HEK293 (cell line): ENCODE measurements at regions not wholly inside any gene's neighbourhood (a gene's known extent, or its start where the extent isn't known, plus 50 kb on each side); places are given as distances from the start of the nearest gene placed in this dataset.
A peak's percentile ranks its signal among the peaks of the same experiment; 100 is the strongest.

Experiments
- CTCF ChIA-PET: fragments of 350-600 bp; formaldehyde crosslinking; extraction: SDS; loops from one replicate; lab custom pipeline; 2021; ENCODE audit warnings: antibody characterized with exemption; lab: Yijun Ruan, JAX
- POLR2A ChIA-PET: fragments of 300-600 bp; formaldehyde crosslinking; extraction: SDS; loops from one replicate; lab custom pipeline; 2020; ENCODE audit warnings: antibody characterized with exemption, inconsistent platforms; lab: Yijun Ruan, JAX
- H3K27ac ChIP-seq: fragments of 200-500 bp; sonication (Bioruptor generic); 2 replicates; pipeline ENCODE4 v1.5.1; 2014; ENCODE audit warnings: low read depth, low read length, control low read depth, inconsistent platforms; ENCODE audit errors: extremely low read depth
- H3K36me3 ChIP-seq, 2 experiments: fragments of 200-500 bp in 1 of 2; sonication (Bioruptor generic) in 1 of 2; 1 replicate in 1 of 2; 2 replicates in 1 of 2; pipeline ENCODE4 v1.5.1; 2014 to 2017; ENCODE audit warnings: inconsistent platforms in 2 of 2, low read length in 2 of 2; ENCODE audit not compliant: control insufficient read depth in 2 of 2, insufficient read depth in 1 of 2
- H3K4me1 ChIP-seq: fragments of 200-500 bp; sonication (Bioruptor generic); 2 replicates; pipeline ENCODE4 v1.5.1; 2014; ENCODE audit warnings: mild to moderate bottlenecking, low read length, inconsistent platforms; ENCODE audit not compliant: control insufficient read depth, insufficient read depth
- H3K4me3 ChIP-seq: 2 replicates; pipeline ENCODE4 v1.5.1; 2011; ENCODE audit warnings: low read depth, mild to moderate bottlenecking, control low read depth, low read length, moderate library complexity
- H3K9me3 ChIP-seq: fragments of 200-500 bp; sonication (Bioruptor generic); 2 replicates; pipeline ENCODE4 v1.5.1; 2014; ENCODE audit warnings: low read depth, low read length, inconsistent platforms; ENCODE audit not compliant: control insufficient read depth, insufficient read depth
- IKZF3 ChIP-seq: fragments of 450-650 bp; IDR thresholded peaks from 2 replicates; pipeline ENCODE4 v1.5.0; 2018; ENCODE audit warnings: missing biosample characterization, mild to moderate bottlenecking, missing genetic modification characterization, moderate library complexity
- PRDM1 ChIP-seq: fragments of 450-650 bp; formaldehyde crosslinking; IDR thresholded peaks from 2 replicates; pipeline ENCODE4; 2016; ENCODE audit warnings: missing biosample characterization, missing genetic modification characterization
- ZBTB20 ChIP-seq: fragments of 450-650 bp; formaldehyde crosslinking; IDR thresholded peaks from 2 replicates; pipeline ENCODE4 v1.5.1; 2016; ENCODE audit warnings: missing biosample characterization, missing genetic modification characterization
- ZBTB8A ChIP-seq: fragments of 450-650 bp; formaldehyde crosslinking; IDR thresholded peaks from 2 replicates; pipeline ENCODE4 v1.5.1; 2016; ENCODE audit warnings: missing biosample characterization, missing genetic modification characterization
- ZNF169 ChIP-seq: fragments of 450-650 bp; formaldehyde crosslinking; IDR thresholded peaks from 2 replicates; pipeline ENCODE4 v1.5.1; 2016; ENCODE audit warnings: missing biosample characterization, missing genetic modification characterization
- ZNF24 ChIP-seq: fragments of 450-650 bp; formaldehyde crosslinking; IDR thresholded peaks from 2 replicates; pipeline ENCODE4 v1.5.1; 2016; ENCODE audit warnings: missing biosample characterization, missing genetic modification characterization
- ZNF354C ChIP-seq: fragments of 450-650 bp; formaldehyde crosslinking; IDR thresholded peaks from 2 replicates; pipeline ENCODE4 v1.5.1; 2016; ENCODE audit warnings: missing biosample characterization, missing genetic modification characterization, low read depth, borderline replicate concordance
- ZNF510 ChIP-seq: fragments of 450-650 bp; formaldehyde crosslinking; IDR thresholded peaks from 2 replicates; pipeline ENCODE4 v1.5.1; 2018; ENCODE audit warnings: mild to moderate bottlenecking, missing genetic modification characterization, missing biosample characterization; ENCODE audit not compliant: insufficient replicate concordance
- ZNF561 ChIP-seq: fragments of 450-650 bp; IDR thresholded peaks from 2 replicates; pipeline ENCODE4 v1.5.1; 2018; ENCODE audit warnings: missing biosample characterization, missing genetic modification characterization, borderline replicate concordance
- ZNF571 ChIP-seq: fragments of 450-650 bp; formaldehyde crosslinking; IDR thresholded peaks from 2 replicates; pipeline ENCODE4 v1.5.0; 2017; ENCODE audit warnings: missing biosample characterization, missing genetic modification characterization
- ZNF670 ChIP-seq: fragments of 450-650 bp; formaldehyde crosslinking; IDR thresholded peaks from 2 replicates; pipeline ENCODE4 v1.5.1; 2016; ENCODE audit warnings: missing biosample characterization, missing genetic modification characterization, low read depth
- ZNF677 ChIP-seq: fragments of 450-650 bp; IDR thresholded peaks from 2 replicates; pipeline ENCODE4 v1.5.0; 2018; ENCODE audit warnings: missing biosample characterization, mild to moderate bottlenecking, missing genetic modification characterization, moderate library complexity
- ZNF747 ChIP-seq: fragments of 450-650 bp; formaldehyde crosslinking; IDR thresholded peaks from 2 replicates; pipeline ENCODE4 v1.5.1; 2016; ENCODE audit warnings: missing biosample characterization, missing genetic modification characterization
- ZNF792 ChIP-seq: fragments of 450-650 bp; formaldehyde crosslinking; IDR thresholded peaks from 2 replicates; pipeline ENCODE4 v1.5.1; 2016; ENCODE audit warnings: missing biosample characterization, missing genetic modification characterization
- ZSCAN16 ChIP-seq: fragments of 450-650 bp; formaldehyde crosslinking; IDR thresholded peaks from 2 replicates; pipeline ENCODE4 v1.5.1; 2016; ENCODE audit warnings: missing biosample characterization, missing genetic modification characterization
- TF ChIP-seq, protein P1 (sequence below): fragments of 450-650 bp; formaldehyde crosslinking; IDR thresholded peaks from 2 replicates; pipeline ENCODE4 v1.5.1; 2016; ENCODE audit warnings: missing biosample characterization, missing genetic modification characterization, borderline replicate concordance
- TF ChIP-seq, protein P2 (sequence below): fragments of 450-650 bp; formaldehyde crosslinking; IDR thresholded peaks from 2 replicates; pipeline ENCODE4 v1.5.1; 2016; ENCODE audit warnings: missing biosample characterization, missing genetic modification characterization
- TF ChIP-seq, protein P3 (sequence below): fragments of 450-650 bp; formaldehyde crosslinking; IDR thresholded peaks from 2 replicates; pipeline ENCODE4 v1.5.1; 2016; ENCODE audit warnings: missing biosample characterization, missing genetic modification characterization

- TF ChIP-seq, protein P1, sequence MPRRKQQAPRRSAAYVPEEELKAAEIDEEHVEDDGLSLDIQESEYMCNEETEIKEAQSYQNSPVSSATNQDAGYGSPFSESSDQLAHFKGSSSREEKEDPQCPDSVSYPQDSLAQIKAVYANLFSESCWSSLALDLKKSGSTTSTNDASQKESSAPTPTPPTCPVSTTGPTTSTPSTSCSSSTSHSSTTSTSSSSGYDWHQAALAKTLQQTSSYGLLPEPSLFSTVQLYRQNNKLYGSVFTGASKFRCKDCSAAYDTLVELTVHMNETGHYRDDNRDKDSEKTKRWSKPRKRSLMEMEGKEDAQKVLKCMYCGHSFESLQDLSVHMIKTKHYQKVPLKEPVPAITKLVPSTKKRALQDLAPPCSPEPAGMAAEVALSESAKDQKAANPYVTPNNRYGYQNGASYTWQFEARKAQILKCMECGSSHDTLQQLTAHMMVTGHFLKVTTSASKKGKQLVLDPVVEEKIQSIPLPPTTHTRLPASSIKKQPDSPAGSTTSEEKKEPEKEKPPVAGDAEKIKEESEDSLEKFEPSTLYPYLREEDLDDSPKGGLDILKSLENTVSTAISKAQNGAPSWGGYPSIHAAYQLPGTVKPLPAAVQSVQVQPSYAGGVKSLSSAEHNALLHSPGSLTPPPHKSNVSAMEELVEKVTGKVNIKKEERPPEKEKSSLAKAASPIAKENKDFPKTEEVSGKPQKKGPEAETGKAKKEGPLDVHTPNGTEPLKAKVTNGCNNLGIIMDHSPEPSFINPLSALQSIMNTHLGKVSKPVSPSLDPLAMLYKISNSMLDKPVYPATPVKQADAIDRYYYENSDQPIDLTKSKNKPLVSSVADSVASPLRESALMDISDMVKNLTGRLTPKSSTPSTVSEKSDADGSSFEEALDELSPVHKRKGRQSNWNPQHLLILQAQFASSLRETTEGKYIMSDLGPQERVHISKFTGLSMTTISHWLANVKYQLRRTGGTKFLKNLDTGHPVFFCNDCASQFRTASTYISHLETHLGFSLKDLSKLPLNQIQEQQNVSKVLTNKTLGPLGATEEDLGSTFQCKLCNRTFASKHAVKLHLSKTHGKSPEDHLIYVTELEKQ (tag by site-specific recombination) = no peak
- TF ChIP-seq ZBTB20 (no peak), ZNF571 (no peak), ZSCAN16 (tag by site-specific recombination) (no peak)
- TF ChIP-seq, all 188 proteins: peak for 0
These were observed 76.2 kb upstream of the BACH2 start (continued) for GRCh38 chr6:90372885-90373284.

GRCh38 chr6:90372450-90372849 is 75.8 kb upstream of the BACH2 start:
- H3K4me3 ChIP-seq = no peak overlapping the region
- no peak overlapping the region for H3K27ac ChIP-seq
- no peaks in the 10 kb centered on the region for H3K9me3 ChIP-seq
- CTCF ChIA-PET = interaction anchor here (0.6 to 2.9 kb wide), 4 partner anchors 9 to 479 kb away, joined by 3 to 10 read pairs (median 4); no protein-coding TSS in a partner anchor
- peaks cover 10% of the 10 kb centered on the region; the same call in 1 of the 2 replicates for H3K4me1 ChIP-seq
- POLR2A ChIA-PET = no interaction called here
- H3K36me3 ChIP-seq = no peaks in the 10 kb centered on the region
- TF ChIP-seq ZNF747 (tag by site-specific recombination) = no peak
- TF ChIP-seq ZNF169 (tag by site-specific recombination) = no peak
- TF ChIP-seq ZNF792 = no peak
- no peak for TF ChIP-seq ZBTB8A (tag by site-specific recombination)
- no peak for TF ChIP-seq IKZF3 (tag by site-specific recombination)
- no peak for TF ChIP-seq ZNF510
- TF ChIP-seq ZNF354C (tag by site-specific recombination) = no peak
- TF ChIP-seq ZNF24 (tag by site-specific recombination) = no peak
- TF ChIP-seq ZNF670 = no peak
- TF ChIP-seq, protein P2, sequence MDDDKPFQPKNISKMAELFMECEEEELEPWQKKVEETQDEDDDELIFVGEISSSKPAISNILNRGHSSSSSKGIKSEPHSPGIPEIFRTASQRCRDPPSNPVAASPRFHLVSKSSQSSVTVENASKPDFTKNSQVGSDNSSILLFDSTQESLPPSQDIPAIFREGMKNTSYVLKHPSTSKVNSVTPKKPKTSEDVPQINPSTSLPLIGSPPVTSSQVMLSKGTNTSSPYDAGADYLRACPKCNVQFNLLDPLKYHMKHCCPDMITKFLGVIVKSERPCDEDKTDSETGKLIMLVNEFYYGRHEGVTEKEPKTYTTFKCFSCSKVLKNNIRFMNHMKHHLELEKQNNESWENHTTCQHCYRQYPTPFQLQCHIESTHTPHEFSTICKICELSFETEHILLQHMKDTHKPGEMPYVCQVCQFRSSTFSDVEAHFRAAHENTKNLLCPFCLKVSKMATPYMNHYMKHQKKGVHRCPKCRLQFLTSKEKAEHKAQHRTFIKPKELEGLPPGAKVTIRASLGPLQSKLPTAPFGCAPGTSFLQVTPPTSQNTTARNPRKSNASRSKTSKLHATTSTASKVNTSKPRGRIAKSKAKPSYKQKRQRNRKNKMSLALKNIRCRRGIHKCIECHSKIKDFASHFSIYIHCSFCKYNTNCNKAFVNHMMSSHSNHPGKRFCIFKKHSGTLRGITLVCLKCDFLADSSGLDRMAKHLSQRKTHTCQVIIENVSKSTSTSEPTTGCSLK (tag by site-specific recombination) = no peak
- TF ChIP-seq ZNF561 (tag by site-specific recombination) = no peak

GRCh38 chr6:90370493-90370959 is 73.9 kb upstream of the BACH2 start:
- ChIA-PET POLR2A (no interaction called here), CTCF (interaction anchor here (0.5 to 2.5 kb wide), 9 partner anchors 11 to 430 kb away, joined by 3 to 15 read pairs (median 5); no protein-coding TSS in a partner anchor)
- no peaks in the 10 kb centered on the region for H3K36me3 ChIP-seq
- H3K4me3 ChIP-seq = no peak overlapping the region
- no peaks in the 10 kb centered on the region for H3K9me3 ChIP-seq
- no peak overlapping the region for H3K27ac ChIP-seq
- TF ChIP-seq, protein P3, sequence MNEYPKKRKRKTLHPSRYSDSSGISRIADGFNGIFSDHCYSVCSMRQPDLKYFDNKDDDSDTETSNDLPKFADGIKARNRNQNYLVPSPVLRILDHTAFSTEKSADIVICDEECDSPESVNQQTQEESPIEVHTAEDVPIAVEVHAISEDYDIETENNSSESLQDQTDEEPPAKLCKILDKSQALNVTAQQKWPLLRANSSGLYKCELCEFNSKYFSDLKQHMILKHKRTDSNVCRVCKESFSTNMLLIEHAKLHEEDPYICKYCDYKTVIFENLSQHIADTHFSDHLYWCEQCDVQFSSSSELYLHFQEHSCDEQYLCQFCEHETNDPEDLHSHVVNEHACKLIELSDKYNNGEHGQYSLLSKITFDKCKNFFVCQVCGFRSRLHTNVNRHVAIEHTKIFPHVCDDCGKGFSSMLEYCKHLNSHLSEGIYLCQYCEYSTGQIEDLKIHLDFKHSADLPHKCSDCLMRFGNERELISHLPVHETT (tag by site-specific recombination) = no peak
- TF ChIP-seq ZNF677 (no peak), PRDM1 (tag by site-specific recombination) (0 out of 2 replicates have a peak, but pooled peaks have one; percentile 25)
- TF ChIP-seq, all 188 proteins: peak for 1
- H3K4me1 ChIP-seq = peaks cover 10% of the 10 kb centered on the region; the same call in 1 of the 2 replicates
